ENCODE measurements at regions not wholly inside any gene's neighbourhood (a gene's known extent, or its start where the extent isn't known, plus 50 kb on each side); places are given as distances from the start of the nearest gene placed in this dataset.

GRCh38 chr18:59848002-59848401 is 51.8 kb upstream of the PMAIP1 start:
- no peak for TF ChIP-seq CTCF (IDR thresholded peaks at IDR 0.05; ENCODE audit: insufficient read depth, low read depth, low read length, missing control alignments)
- peak overlapping the region; percentile 17 for H3K4me3 ChIP-seq (ENCODE audit: low read depth, low read length)
- DNase-seq (ENCODE audit: low read depth) = peak; percentile 85

GRCh38 chr18:59847491-59847846 is 52.3 kb upstream of the PMAIP1 start:
- peak overlapping the region; percentile 17 for H3K4me3 ChIP-seq (ENCODE audit: low read depth, low read length)
- peak; percentile 59 for DNase-seq (ENCODE audit: low read depth)

GRCh38 chr18:59846814-59847490 is 52.8 kb upstream of the PMAIP1 start:
- H3K4me3 ChIP-seq (ENCODE audit: low read depth, low read length) = peak overlapping the region; percentile 17
- peak; percentile 93 for DNase-seq (ENCODE audit: low read depth)
- no peak for TF ChIP-seq CTCF (IDR thresholded peaks at IDR 0.05; ENCODE audit: insufficient read depth, low read depth, low read length, missing control alignments)

GRCh38 chr18:59842947-59843346 is 56.8 kb upstream of the PMAIP1 start:
- DNase-seq (ENCODE audit: low read depth) = no peak
- no peak for TF ChIP-seq CTCF (IDR thresholded peaks at IDR 0.05; ENCODE audit: insufficient read depth, low read depth, low read length, missing control alignments)
- H3K4me3 ChIP-seq (ENCODE audit: low read depth, low read length) = no peak overlapping the region

- DNase-seq (ENCODE audit: low read depth) = no peak
- no peak for TF ChIP-seq CTCF (IDR thresholded peaks at IDR 0.05; ENCODE audit: insufficient read depth, low read depth, low read length, missing control alignments)
- H3K4me3 ChIP-seq (ENCODE audit: low read depth, low read length) = no peak overlapping the region
Measured at GRCh38 chr18:59839931-59840685, 59.7 kb upstream of the PMAIP1 start.

- TF ChIP-seq CTCF (IDR thresholded peaks at IDR 0.05; ENCODE audit: insufficient read depth, low read depth, low read length, missing control alignments) = no peak
- no peak overlapping the region for H3K4me3 ChIP-seq (ENCODE audit: low read depth, low read length)
- DNase-seq (ENCODE audit: low read depth) = no peak
Measured at GRCh38 chr18:59839246-59839645, 60.5 kb upstream of the PMAIP1 start.

- H3K4me3 ChIP-seq (ENCODE audit: low read depth, low read length) = no peak overlapping the region
- peak; percentile 92 for DNase-seq (ENCODE audit: low read depth)
- TF ChIP-seq CTCF (IDR thresholded peaks at IDR 0.05; ENCODE audit: insufficient read depth, low read depth, low read length, missing control alignments) = peak; percentile 83
Measured at GRCh38 chr18:59837586-59837985, 62.2 kb upstream of the PMAIP1 start.

All from GM12865 (cell line).